ENCODE measurements at regions not wholly inside any gene's neighbourhood (a gene's known extent, or its start where the extent isn't known, plus 50 kb on each side); places are given as distances from the start of the nearest gene placed in this dataset.

DNA sequence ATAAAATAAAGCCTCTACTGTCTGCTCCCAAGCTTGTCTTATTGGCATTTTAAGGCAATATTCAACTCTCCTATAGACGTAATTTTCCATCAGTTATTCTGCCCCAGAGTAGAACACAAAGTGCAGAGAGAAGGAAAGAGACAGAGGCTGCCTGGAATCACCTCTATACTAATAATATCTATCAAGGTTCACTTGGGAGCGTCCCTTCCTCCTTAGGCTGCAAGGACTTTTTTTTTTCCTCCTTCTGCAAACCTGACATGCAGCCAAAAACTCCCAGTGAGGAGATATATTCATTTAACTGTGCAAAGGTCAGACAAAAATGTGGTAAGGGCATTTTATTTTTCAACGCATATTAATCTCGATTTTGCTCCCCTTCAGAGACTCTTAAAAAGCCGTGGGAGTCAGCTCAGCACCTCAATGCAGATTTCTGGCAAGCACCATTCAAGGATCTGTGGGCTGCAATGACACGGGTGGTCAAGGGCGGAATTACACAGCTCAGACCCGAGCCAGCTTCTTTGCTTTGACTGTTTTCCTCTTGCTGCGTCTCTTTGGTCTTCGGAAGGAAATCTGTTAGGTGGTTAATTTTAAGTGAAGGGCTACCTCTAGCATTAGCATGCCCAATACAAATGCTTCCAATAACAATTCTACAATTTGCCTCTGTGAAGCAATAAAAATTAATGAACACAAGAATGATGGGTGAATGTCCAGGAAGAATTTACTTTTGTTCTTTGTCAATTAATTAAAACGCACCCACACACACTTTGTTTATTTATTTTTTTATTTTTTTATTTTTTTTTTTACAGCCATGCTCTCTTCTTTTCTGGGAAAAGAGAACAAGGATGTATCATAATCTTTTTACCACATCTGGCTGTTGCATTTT is 587.7 kb upstream of the GRAMD2B start:
- H3K4me3 ChIP-seq (ENCODE audit: low read depth, low read length), result no peak overlapping the region

DNA sequence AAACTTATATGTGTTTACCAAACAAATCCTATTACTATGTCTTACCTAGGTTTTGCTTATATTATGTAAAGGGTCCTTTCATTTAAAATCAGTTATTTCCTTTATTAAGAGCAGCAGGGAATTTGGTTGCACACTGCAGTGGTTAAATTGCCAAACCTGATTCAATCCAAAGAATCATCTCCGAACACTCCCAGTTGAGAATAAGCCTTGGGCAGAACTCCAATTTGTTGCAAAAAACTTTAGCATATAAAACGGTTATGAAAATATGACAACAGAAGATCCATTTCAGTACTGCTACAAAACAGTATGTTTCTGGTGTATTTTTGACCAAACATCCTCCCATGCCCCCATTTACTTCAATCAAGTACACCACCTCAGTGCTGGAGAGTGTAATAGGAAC is 587.0 kb upstream of the GRAMD2B start:
- no peak overlapping the region for H3K4me3 ChIP-seq (ENCODE audit: low read depth, low read length)

DNA sequence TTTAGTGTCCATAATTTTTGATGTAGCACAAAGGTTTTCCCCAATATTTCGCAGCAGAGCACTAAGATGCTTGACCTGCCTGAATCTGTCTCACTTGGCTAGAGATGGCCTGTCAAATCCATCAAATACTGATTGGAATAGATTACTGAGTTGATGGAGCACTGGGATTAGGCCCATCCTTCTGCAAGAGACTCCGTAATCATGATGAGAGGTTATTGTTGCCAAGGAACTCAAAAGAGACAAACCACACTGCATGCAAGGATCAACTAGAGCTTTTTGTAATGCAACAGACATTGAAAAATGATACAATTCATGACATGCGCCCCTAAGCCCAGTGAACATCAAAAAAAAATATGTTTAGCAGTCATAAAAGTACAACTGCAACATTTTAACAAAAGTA is 585.3 kb upstream of the GRAMD2B start:
- H3K4me3 ChIP-seq (ENCODE audit: low read depth, low read length), result no peak overlapping the region

DNA sequence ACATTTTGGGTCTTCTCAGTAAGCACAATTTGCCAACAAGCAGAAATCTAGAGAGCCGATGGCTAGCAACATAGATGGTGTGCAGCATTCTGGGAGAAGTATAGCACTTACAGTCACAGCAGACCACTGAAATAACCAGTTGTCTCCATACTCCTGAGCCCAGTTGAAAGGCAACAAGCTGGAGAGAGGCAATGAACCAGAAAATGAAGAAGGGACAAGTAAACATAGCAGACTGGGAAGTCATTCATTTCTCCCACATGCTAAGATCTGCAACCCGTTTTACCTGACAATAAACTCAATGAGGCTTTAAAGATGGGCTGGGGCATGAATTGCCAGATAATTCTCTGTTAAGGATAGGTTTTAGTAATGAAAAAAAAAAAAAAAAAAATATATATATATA is 575.6 kb upstream of the GRAMD2B start:
- H3K4me3 ChIP-seq (ENCODE audit: low read depth, low read length), result no peak overlapping the region

DNA sequence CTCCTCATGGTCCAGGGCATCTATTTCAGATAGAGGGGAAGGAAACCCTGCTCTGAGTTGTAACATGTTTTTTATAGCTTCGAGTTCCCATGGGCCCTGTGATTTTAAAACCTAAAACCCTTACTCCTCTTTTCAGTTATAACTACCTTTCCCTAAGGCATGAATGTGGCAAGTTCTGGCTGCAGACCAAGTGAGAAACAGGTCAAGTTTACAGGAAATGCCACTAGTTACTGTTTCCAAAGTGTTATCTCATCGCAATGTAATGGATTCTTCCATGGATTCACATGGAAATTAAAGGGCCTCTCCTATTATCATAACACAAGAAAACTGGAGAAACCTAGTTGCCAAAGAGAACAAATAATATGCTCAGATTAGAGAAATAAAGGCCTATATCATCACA is 574.5 kb upstream of the GRAMD2B start:
- H3K4me3 ChIP-seq (ENCODE audit: low read depth, low read length), result no peak overlapping the region

DNA sequence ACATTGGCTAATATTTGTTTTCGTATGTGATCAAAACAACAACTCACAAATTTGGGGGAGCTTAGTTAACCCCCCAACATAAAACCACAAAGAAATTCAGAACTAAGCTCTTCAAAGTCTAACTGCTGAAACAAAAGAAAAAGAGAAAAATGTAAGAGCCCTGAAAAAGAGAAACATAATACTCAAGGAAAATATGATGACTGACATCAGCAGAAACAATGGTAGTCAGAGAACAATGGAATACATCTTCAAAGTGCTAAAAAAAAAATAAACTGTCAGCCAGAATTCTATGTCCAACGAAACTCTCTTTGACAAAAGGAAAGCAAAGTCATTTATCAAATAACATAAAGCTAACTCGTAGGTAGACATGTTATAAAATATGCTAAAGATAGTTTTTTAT is 566.3 kb upstream of the GRAMD2B start:
- H3K4me3 ChIP-seq (ENCODE audit: low read depth, low read length), result no peak overlapping the region

DNA sequence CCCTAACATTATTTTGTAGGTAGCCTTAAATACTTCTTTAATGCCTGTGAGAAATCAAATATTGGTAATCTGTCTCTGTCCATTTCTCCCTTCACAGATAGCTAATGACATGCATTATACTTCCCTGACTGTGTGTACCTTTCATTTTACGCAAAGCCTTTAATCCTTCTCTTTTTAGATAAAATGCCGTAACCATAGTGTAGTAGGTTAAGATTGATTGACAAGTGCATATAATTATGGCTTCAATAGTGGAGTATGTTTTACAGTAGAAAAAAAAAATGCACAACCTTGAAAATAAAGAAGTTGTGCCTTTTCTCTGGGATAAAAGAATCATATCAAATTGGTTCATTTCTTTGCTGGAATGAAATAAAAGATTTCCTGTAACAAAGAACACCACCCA is 559.6 kb upstream of the GRAMD2B start:
- H3K4me3 ChIP-seq (ENCODE audit: low read depth, low read length), result no peak overlapping the region

DNA sequence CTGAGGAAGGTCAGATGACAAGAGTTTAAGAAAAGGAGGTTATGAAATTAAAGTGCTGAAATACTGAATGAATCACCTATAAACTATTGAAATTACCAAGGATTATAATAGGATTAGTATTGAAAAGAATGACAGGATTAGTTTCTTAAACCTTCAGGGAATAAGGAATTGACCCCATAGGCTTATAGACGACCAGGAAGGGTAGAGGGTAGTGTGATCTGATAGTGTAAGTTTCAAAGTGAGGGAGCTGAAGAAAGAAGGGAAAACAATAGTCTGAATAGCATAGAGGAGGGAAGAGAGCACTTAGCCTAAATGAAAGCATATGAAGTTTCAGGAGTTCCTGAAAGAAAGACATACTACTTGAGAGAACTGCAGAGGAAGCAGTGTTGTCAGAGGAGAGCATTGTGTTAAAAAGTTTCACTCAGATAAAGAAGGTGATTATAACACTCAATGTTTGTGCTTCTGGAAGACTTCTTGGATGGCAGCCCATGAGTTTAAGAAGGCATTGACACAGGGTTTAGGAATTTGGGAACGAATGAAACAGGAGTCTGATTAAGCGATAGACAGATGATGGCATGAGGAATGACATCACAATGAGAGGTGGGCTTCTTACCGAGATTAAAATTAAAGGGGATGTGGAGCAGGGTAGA is 557.9 kb upstream of the GRAMD2B start:
- H3K4me3 ChIP-seq (ENCODE audit: low read depth, low read length), result no peak overlapping the region

DNA sequence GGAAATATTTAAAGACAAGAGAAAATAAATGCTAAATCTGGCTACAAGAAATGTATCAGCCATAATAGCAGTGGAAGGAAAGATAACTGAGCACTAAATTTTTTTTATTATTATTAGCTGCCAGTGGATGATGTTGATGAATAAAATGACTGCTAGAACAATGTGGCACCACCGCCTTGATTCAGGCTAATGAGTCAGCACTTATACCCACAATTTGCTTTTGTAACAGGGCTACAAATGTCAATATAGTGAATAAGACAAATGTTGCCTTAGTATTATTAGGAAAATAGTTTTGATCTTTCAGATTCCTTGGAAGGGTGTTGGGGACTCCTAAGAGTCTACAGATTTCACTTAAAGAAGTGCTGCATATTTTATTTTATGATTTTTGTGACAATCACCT is 555.2 kb upstream of the GRAMD2B start:
- H3K4me3 ChIP-seq (ENCODE audit: low read depth, low read length), result no peak overlapping the region

DNA sequence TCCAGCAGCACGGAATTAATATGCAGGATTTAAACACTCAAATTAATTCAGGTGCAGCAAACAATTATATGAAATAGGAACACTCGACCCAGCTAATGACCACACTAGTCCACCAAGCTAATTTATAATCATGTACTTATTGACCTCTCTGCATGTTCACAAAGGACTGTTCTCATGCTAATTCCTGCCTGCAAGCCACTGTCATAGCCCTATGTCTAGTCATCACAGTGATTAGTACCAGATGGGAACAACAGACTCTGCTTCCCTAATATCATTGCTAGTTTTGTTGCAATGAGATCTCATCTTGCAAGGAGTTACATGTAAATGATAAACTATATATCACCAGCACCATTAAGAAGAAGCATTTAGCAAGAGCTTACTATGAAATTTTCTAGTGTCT is 553.0 kb upstream of the GRAMD2B start:
- H3K4me3 ChIP-seq (ENCODE audit: low read depth, low read length), result no peak overlapping the region

DNA sequence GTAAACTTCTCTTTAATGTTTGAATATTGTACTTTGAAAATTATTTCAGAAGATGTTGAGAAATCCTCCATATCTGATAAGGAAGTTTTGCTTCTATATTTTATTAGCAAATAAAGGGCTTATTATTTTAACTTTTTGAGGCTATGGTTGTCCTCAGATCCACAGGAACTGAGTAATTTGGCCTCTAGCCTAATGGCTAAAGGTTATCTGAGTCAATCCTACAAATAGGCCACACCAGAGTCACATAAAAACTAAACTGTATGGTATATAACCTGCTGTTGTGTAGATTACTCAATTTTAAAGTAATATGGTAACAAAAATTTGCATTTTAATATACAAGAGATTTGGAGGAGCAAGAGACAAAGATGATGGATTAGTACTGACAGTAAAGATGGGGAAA is 549.2 kb upstream of the GRAMD2B start:
- H3K4me3 ChIP-seq (ENCODE audit: low read depth, low read length), result no peak overlapping the region

DNA sequence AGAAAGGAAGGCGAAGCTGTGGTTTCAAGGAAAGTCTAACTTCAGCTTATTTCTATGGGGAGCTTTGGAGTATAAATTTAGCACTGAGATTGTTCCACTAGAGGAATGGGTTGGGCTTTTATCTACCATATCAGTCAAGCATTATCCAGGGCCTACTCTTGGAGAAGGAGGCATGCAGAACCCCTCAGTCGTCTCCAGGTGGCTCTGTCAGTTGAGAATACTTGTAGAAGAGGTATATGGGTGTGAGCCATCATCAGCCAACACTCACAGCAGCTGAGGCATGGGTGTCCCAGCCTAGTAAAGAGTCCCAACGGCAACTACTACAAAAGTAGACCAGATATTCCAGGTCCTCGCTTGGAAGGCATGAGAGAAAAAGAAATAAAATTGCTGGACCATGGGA is 548.5 kb upstream of the GRAMD2B start:
- no peak overlapping the region for H3K4me3 ChIP-seq (ENCODE audit: low read depth, low read length)

DNA sequence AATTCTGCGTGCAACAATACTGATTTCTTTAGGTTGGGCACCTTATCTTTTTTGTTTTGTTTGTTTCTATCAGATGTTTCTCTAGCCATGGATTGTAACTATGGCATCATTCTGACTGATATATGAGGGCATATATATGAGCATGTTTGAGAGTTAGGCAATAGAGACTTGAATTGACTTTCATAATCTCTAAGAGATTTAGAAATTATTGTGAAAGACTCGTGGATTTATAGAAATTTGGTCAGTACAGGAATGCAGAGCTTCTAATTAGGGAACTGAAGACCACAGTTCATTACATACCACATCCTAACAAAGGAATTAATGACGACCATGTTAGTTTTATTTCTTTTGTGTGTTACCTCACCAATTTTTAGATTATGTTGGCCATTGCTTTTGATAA is 546.0 kb upstream of the GRAMD2B start:
- no peak overlapping the region for H3K4me3 ChIP-seq (ENCODE audit: low read depth, low read length)

DNA sequence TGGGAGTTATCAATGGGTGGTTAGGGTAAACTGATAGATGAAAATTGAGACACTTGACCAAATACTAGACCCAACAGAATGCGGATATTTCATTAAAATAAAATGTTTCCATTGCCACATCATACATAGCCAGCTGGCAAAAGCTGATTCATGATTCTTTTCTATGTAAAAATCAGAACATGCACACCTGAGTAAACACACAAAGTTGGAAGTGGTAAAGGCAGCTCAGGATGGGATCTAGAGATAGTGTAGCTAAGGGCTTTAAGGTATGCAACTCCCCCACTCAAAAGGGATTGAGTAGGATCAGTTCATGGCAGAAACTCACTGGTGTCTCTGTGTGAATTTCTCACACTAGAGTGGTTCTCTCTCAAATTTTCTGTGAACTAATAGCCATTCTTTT is 541.1 kb upstream of the GRAMD2B start:
- no peak overlapping the region for H3K4me3 ChIP-seq (ENCODE audit: low read depth, low read length)

DNA sequence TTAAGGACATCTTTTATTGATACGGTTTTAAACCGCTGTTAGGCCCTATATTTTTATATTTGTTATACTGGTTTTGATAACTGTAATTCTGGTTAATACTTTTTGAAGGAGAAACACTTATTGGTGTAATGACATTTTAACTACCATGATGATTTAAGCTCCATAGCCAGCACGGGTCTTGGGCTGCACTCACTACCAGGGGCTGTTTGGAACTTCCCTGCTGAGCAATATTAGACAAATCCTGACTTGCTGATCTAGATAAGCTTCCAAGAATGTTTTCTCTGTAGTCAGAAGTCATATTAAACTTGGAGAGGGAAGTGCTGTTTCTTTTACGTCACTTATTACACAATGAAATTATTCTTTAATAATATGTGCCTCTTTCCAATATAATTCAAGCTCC is 540.0 kb upstream of the GRAMD2B start:
- H3K4me3 ChIP-seq (ENCODE audit: low read depth, low read length), result no peak overlapping the region

DNA sequence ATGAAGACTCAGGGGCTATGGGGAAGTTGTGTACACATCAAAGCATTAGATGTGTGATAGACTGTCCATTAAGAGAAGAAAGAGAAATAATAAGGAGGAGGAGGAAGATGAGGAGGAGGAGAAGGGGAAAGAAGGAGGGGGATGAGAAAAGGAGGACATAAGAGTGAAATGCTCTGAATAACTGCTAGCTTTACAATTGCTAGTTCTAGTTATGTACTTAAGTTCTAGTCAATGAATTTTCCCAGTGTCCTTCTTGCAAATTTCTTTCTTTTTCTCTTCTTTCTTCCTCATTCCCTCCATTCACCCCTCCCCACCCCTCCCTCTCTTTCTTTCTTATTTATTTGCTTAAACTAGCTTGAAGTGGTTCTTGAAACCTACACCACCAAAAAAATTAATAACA is 534.9 kb upstream of the GRAMD2B start:
- H3K4me3 ChIP-seq (ENCODE audit: low read depth, low read length), result no peak overlapping the region

DNA sequence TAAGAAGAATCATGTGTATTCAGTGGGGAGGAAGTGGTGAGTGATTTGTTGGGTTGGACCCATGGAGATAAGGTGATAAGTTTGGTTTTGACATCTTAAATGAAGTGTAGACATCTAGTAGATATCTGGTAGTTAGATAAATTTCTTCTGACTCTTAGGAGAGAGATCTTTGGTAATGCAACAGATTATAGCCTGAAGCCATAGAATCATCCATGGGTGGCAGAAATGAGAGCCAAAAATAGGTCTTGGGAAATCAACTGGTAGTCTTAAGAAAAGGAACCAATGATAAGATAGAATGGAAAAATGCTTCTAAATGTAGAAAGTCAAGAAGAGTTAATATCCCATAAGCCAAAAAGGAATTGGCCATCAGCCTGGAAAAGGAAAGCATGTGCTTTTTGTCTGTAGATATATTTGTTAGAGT is 532.7 kb upstream of the GRAMD2B start:
- H3K4me3 ChIP-seq (ENCODE audit: low read depth, low read length), result no peak overlapping the region

DNA sequence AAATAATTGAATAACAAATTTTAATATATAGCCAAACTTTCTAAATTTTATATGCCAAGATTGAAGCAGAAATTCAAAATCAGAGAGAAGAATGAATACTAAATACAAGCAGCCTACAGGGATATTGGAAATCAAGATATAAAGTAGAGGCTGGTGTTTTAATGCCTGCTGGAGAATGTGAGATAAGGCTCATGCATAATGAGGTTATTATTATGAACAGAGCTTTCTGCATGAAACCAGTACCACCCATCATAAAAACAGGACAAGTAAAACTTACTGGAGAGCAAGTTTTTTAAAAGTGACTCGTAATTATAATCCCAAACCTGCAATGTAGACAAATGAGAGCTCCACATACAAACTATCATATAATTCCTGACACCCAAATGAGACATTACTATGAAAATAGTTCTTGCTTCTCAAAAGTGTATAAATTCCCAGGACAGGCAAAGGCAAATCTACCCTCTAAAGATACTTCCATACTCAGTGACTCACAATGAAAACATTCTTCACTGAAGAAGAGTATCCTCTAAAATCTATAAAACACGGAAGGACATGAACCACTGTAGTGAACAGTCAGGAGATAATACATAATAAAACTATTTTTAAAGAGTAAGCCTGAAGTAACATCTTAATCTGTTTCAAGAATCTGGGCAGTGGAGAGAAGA is 532.0 kb upstream of the GRAMD2B start:
- H3K4me3 ChIP-seq (ENCODE audit: low read depth, low read length), result no peak overlapping the region

DNA sequence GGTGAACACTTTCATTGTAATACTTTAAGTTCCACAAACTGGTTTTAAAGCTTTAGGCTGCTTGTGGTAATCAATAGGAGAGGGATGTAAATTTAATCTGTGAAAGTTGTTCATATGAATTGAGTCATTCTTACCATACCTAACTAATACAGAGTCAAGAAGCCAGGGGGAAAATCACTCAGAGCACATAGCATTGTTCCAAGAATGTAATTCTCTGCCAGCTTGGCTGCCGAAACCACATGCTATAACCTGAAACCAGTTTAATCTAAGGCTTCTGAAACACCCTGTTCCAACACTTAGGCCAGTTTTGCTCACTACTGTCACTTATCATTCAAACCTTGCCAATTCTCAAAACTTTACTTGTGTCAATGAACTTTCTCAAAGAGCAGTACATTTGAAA is 528.8 kb upstream of the GRAMD2B start:
- H3K4me3 ChIP-seq (ENCODE audit: low read depth, low read length), result no peak overlapping the region

DNA sequence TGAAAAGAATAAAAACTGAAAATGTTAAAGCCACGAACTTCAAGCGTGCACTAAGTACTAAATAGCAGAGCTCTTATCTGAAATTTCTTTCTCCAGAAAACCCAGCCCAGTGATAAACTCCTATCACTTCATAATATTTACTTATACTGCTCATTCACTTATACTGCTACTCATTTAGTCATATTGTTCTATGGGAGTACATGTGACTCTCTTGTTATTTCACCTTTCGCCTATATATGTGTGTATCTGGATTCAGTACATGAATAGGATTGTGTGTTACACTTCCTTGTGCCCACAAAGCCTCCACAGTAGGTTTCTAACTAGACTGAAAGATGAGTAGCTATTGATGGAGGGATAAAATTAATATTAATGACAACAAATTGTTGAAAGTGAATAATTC is 526.8 kb upstream of the GRAMD2B start:
- no peak overlapping the region for H3K4me3 ChIP-seq (ENCODE audit: low read depth, low read length)

DNA sequence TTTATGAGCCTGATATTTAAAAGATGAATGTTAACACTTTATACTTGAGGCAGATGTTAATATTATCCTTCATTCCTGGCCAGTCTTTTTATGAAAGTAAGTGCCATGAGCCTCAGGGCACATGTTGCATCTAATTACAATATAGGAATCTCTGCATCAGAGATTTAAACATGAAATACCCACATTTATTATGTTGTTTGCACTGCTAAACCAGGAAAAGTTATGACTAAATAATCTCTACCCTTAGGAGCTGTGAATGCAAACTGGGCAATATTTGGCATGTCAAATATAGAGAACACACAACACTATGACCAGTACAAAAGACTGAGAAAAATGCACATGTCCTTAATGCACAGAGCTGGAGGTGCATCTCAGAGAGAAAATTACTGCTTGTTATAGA is 526.1 kb upstream of the GRAMD2B start:
- H3K4me3 ChIP-seq (ENCODE audit: low read depth, low read length), result no peak overlapping the region

DNA sequence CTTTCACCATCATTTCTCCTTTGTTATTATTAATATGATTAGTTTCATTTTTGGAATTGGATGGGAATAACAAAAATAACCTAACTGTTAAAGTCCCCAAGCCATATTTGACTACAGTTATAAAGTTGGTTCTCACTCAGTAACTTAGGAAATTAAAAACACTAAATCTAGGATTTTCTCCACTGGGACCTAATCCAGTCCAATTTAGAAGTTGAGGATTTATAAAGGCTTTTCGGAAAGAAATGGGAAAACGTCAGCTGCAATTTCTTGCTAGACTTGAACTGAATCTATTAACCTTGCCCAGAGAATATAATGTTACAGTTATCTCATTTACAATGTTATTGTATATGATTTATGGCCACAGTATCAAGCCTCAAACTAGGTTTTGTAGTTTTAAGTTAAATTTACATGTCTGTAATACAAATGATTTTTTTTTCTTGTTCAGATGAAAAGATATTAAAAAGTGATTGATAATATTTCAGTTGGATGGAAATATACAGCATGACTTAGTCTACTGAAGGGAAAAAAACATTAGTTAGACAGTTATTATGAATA is 524.3 kb upstream of the GRAMD2B start:
- H3K4me3 ChIP-seq (ENCODE audit: low read depth, low read length), result no peak overlapping the region

All from iPS-11a (cell line).